GM12874 (cell line): ENCODE measurements at regions not wholly inside any gene's neighbourhood (a gene's known extent, or its start where the extent isn't known, plus 50 kb on each side); places are given as distances from the start of the nearest gene placed in this dataset.

Experiments
- TF ChIP-seq, protein P1 (sequence below): IDR thresholded peaks from 2 replicates; pipeline ENCODE4 v1.5.1; 2011; ENCODE audit warnings: low read depth, mild to moderate bottlenecking, control low read depth, low read length, moderate library complexity; ENCODE audit not compliant: insufficient read depth

DNA sequence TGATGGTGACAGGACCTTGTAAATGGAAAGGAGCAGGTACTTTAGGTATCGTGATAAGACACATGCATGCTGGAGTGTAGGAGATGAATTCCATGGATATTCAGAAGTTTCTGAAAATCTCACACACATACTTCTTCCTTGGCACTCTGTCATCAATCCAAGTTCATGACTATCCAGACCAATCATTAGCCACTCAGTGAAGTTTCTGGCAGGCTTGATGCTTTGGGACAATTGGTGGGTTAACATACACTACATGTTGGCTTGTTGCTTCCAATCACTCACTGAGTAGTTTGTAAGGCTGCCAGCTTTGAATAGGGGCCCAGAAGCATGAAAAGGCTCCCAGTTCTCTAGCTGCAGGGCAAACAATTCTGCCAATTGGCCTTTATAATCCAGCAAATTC is 147.6 kb downstream of the CEMIP2 start:
- TF ChIP-seq, protein P1, sequence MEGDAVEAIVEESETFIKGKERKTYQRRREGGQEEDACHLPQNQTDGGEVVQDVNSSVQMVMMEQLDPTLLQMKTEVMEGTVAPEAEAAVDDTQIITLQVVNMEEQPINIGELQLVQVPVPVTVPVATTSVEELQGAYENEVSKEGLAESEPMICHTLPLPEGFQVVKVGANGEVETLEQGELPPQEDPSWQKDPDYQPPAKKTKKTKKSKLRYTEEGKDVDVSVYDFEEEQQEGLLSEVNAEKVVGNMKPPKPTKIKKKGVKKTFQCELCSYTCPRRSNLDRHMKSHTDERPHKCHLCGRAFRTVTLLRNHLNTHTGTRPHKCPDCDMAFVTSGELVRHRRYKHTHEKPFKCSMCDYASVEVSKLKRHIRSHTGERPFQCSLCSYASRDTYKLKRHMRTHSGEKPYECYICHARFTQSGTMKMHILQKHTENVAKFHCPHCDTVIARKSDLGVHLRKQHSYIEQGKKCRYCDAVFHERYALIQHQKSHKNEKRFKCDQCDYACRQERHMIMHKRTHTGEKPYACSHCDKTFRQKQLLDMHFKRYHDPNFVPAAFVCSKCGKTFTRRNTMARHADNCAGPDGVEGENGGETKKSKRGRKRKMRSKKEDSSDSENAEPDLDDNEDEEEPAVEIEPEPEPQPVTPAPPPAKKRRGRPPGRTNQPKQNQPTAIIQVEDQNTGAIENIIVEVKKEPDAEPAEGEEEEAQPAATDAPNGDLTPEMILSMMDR: no peak

DNA sequence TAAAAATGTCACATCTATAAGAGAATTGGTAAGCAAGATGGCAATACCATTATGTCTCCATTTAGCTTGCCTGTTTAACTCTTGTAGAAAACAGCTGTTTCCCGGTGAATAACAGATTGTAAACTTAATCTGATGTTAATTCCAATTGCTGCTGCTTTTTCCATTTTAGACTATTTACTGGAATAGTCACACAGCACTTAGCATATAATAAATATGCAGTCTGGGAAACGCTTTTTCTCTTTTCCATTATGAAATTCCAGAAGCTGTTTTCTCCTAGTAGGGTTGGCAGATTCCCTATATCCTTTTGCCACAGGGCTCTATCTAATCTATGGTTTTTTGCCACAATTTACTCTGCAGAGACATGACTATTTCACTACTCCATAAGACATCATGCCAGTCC is 148.0 kb downstream of the CEMIP2 start:
- TF ChIP-seq, protein P1: no peak

DNA sequence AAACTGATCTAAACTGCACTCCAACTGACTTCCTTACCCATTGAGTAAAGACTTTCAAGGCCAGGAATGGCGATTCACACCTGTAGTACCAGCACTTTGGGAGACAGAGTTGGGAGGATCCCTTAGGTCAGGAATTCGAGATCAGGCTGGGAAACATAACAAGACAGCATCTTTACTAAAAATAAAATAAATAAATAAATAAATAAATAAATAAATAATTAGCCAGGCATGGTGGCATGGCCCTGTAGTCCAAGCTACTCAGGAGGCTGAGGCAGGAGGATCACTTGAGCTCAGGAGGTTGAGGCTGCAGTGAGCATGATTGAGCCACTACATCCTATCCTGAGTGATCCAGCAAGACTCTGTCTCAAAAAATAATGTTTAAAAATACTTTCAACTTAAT is 148.4 kb downstream of the CEMIP2 start:
- TF ChIP-seq, protein P1: no peak

DNA sequence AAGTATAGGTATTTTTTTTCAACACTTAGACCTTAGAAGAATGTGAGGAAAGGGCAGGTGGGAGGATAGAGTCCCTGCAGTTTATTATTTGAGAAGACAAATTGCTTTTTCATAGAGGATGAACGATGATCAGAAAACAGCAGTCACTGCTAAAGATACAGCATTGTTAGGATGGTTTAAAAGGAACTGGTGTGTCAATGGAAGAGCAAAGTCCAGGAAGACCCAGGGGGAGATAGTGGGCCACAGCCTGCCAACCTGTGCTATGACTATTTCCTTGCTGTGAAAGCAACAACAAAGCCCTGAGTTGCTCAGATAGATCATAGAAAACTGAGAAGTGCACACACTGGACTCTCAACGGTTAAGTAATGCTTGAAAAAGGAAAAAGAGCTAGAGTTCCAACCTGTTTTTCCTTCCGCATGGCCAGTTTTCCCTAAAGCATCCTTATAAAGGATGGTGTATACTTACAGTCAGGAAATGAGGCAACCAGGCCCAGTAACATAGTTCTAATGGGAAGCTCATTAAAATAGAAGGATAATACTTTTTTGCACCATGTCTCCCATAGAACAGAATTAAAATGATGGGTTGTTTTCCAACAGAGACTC is 153.8 kb downstream of the CEMIP2 start:
- TF ChIP-seq, protein P1: no peak

DNA sequence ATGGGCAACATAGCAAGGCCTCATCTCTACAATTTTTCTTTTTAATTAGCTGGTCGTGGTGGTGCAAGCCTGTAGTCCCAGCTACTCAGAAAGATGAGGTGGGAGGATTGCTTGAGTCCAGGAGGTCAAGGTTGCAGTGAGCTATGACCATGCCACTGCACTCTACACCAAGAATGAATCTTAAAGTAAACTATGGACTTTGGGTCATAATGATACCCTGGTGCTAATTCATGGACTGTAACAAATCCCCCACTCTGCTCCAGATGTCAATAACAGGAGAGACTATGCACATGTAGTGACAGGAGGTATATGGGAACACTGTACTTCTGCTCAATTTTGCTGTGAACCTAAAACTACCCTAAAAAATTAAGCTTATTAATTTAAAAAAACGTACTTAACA is 155.4 kb downstream of the CEMIP2 start:
- TF ChIP-seq, protein P1: no peak

DNA sequence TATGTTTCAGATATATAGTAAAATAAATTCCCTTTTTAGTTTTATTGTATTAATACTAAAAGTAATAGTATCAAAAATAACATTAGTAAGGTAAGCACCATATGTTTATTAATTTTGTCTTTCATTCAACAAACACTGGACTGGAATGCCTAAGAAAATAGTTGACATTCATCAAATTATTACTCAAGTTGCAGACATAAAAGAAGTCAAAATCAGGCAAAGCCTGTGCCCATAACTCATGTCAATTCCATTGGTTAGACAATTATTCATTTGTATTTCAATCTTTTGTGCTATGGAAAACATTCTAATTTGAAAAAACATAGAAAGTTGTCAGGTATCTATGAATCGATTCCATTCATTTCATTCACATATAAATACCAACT is 158.9 kb downstream of the CEMIP2 start:
- TF ChIP-seq, protein P1: no peak

DNA sequence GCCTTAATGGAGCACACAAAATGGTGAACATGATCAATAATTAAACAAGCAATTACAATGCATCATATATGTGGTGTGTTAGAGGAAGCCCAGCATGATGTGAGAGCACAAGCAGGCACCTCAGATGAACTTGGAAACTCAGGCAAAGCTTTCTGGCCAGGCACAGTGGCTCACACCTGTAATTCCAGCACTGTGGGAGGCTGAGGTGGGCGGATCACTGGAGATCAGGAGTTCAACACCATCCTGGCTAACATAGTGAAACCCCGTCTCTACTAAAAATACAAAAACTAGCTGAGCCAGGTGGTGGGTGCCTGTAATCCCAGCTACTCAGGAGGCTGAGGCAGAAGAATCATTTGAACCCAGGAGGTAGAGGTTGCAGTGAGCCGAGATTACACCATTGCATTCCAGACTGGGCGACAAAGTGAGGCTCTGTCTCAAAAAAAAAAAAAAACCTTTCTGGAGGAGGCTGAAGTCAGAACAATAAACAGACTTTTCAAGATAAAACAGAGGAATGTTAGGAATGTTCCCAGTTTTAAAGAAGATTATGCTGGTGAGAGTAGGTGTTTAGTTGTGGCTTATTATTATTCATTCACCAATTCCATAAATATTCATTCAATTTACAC is 159.4 kb downstream of the CEMIP2 start:
- TF ChIP-seq, protein P1: no peak
